IMR-90 (cell line): ENCODE measurements at regions not wholly inside any gene's neighbourhood (a gene's known extent, or its start where the extent isn't known, plus 50 kb on each side); places are given as distances from the start of the nearest gene placed in this dataset.

Experiments
- ATAC-seq: fragments of 200-7000 bp; cut with Tn5 transposase; 2 replicates; pipeline ENCODE4 v1.9.1; 2020; ENCODE audit warnings: low read depth, mild to moderate bottlenecking, moderate library complexity
- BruUV-seq: library from RNA; stranded (reverse); fragments of 400-500 nt; replicated peaks from 2 replicates; lab custom pipeline; 2021; lab: Mats Ljungman, UMichigan
- CTCF ChIA-PET: fragments of 300-600 bp; formaldehyde crosslinking; extraction: SDS; loops from one replicate; lab custom pipeline; 2021; ENCODE audit warnings: antibody characterized with exemption; lab: Yijun Ruan, JAX
- POLR2A ChIA-PET: fragments of 300-600 bp; sonication (Branson Sonifier 250); formaldehyde crosslinking; loops from one replicate; lab custom pipeline; 2022; ENCODE audit warnings: antibody characterized with exemption; ENCODE audit not compliant: unreplicated experiment; lab: Charles Lee
- DNase-seq: peaks from one replicate; pipeline ENCODE4 v3.0.0; 2013
- H2AFZ ChIP-seq: replicated peaks from 2 replicates; pipeline ENCODE3; 2013; ENCODE audit warnings: low read length, mild to moderate bottlenecking; ENCODE audit not compliant: poor library complexity
- H2AK5ac ChIP-seq: 2 replicates; pipeline ENCODE4 v1.6.1; 2013; ENCODE audit warnings: low read depth, low read length, inconsistent platforms
- H2AK9ac ChIP-seq: replicated peaks from 2 replicates; pipeline ENCODE3; 2013; ENCODE audit warnings: mild to moderate bottlenecking, low read depth, low read length, moderate library complexity; ENCODE audit not compliant: poor library complexity
- H2BK120ac ChIP-seq: 2 replicates; pipeline ENCODE4 v1.6.1; 2013; ENCODE audit warnings: low read depth, low read length, inconsistent platforms
- H2BK15ac ChIP-seq: 3 replicates; pipeline ENCODE4 v1.6.1; 2013; ENCODE audit warnings: low read depth, low read length, inconsistent platforms
- H2BK20ac ChIP-seq: 2 replicates; pipeline ENCODE4 v1.6.1; 2013; ENCODE audit warnings: low read depth, mild to moderate bottlenecking, inconsistent platforms, low read length, moderate library complexity
- H2BK5ac ChIP-seq: 2 replicates; pipeline ENCODE4 v1.6.1; 2013; ENCODE audit warnings: mild to moderate bottlenecking, low read depth, low read length, inconsistent platforms; ENCODE audit not compliant: poor library complexity, severe bottlenecking
- H3K14ac ChIP-seq: replicated peaks from 2 replicates; pipeline ENCODE4 v1.6.1; 2013; ENCODE audit warnings: low read depth, low read length, inconsistent platforms
- H3K18ac ChIP-seq: 2 replicates; pipeline ENCODE4 v1.6.1; 2013; ENCODE audit warnings: low read depth, low read length, control low read depth
- H3K23ac ChIP-seq: 2 replicates; pipeline ENCODE4 v1.6.1; 2013; ENCODE audit warnings: low read depth, low read length, inconsistent platforms
- H3K27ac ChIP-seq: 2 replicates; pipeline ENCODE4 v1.5.1; 2013; ENCODE audit warnings: mild to moderate bottlenecking, control low read depth, low read length; ENCODE audit not compliant: insufficient read depth
- H3K27me3 ChIP-seq: 2 replicates; pipeline ENCODE4 v1.6.1; 2013; ENCODE audit warnings: low read length; ENCODE audit not compliant: control insufficient read depth, insufficient read depth
- H3K36me3 ChIP-seq: 2 replicates; pipeline ENCODE4 v1.6.1; 2013; ENCODE audit warnings: low read length, mixed read lengths; ENCODE audit not compliant: control insufficient read depth, insufficient read depth
- H3K4ac ChIP-seq: 2 replicates; pipeline ENCODE4 v1.6.1; 2013; ENCODE audit warnings: low read depth, low read length, inconsistent platforms
- H3K4me1 ChIP-seq: 2 replicates; pipeline ENCODE4 v1.6.1; 2013; ENCODE audit warnings: low read length, mixed read lengths; ENCODE audit not compliant: control insufficient read depth, insufficient read depth
- H3K4me2 ChIP-seq: 2 replicates; pipeline ENCODE4 v1.6.1; 2013; ENCODE audit warnings: low read depth, mild to moderate bottlenecking, control low read depth, low read length, moderate library complexity
- H3K4me3 ChIP-seq: 2 replicates; pipeline ENCODE4 v1.5.1; 2013; ENCODE audit warnings: low read depth, mild to moderate bottlenecking, control low read depth, low read length, moderate library complexity; ENCODE audit not compliant: insufficient read depth
- H3K56ac ChIP-seq: 2 replicates; pipeline ENCODE4 v1.6.1; 2013; ENCODE audit warnings: low read length, inconsistent platforms; ENCODE audit not compliant: insufficient read depth; ENCODE audit errors: extremely low read depth
- H3K79me1 ChIP-seq, 2 experiments: 2 replicates each; pipeline ENCODE4 v1.6.1; 2013; ENCODE audit warnings: low read length in 2 of 2, inconsistent platforms in 1 of 2, low read depth in 1 of 2
- H3K9ac ChIP-seq: 2 replicates; pipeline ENCODE4 v1.6.1; 2013; ENCODE audit warnings: low read depth, low read length, control low read depth
- H3K9me1 ChIP-seq: 2 replicates; pipeline ENCODE4 v1.6.1; 2013; ENCODE audit warnings: low read length, inconsistent platforms; ENCODE audit not compliant: insufficient read depth
- H3K9me3 ChIP-seq: 2 replicates; pipeline ENCODE4 v1.6.1; 2013; ENCODE audit warnings: low read length; ENCODE audit not compliant: control insufficient read depth, insufficient read depth
- H4K20me1 ChIP-seq: 2 replicates; pipeline ENCODE4 v1.6.1; 2013; ENCODE audit warnings: low read length, inconsistent platforms; ENCODE audit not compliant: insufficient read depth
- H4K5ac ChIP-seq: 2 replicates; pipeline ENCODE4 v1.6.1; 2013; ENCODE audit warnings: mild to moderate bottlenecking, low read depth, low read length, control low read depth
- H4K8ac ChIP-seq, 2 experiments: 2 replicates each; pipeline ENCODE4 v1.6.1; 2013; ENCODE audit warnings: low read depth in 2 of 2, low read length in 2 of 2, control low read depth in 1 of 2, inconsistent platforms in 1 of 2
- H4K91ac ChIP-seq: 2 replicates; pipeline ENCODE4 v1.6.1; 2013; ENCODE audit warnings: low read depth, low read length, inconsistent platforms; ENCODE audit not compliant: insufficient read depth
- BHLHE40 ChIP-seq: fragments of 150-350 bp; IDR thresholded peaks from 2 replicates; pipeline ENCODE4 v1.6.1; 2016; ENCODE audit warnings: mild to moderate bottlenecking, low read depth, low read length
- CEBPB ChIP-seq: IDR thresholded peaks from 2 replicates; pipeline ENCODE4 v1.6.1; 2012; ENCODE audit warnings: low read depth, low read length, improper control_type of control experiment
- CHD1 ChIP-seq: IDR thresholded peaks from 2 replicates; pipeline ENCODE4 v1.6.1; 2012; ENCODE audit warnings: low read depth, low read length, improper control_type of control experiment
- ELK1 ChIP-seq: fragments of 150-350 bp; IDR thresholded peaks from 2 replicates; pipeline ENCODE4 v1.6.1; 2016; ENCODE audit warnings: low read depth, mild to moderate bottlenecking, low read length, moderate library complexity, borderline replicate concordance
- FOS ChIP-seq: fragments of 150-350 bp; IDR thresholded peaks from 2 replicates; pipeline ENCODE4 v1.6.1; 2016; ENCODE audit warnings: low read depth, low read length
- MAFK ChIP-seq: IDR thresholded peaks from 2 replicates; pipeline ENCODE4 v1.6.1; 2012; ENCODE audit warnings: low read depth, low read length, improper control_type of control experiment
- MXI1 ChIP-seq: IDR thresholded peaks from 2 replicates; pipeline ENCODE4 v1.6.1; 2012; ENCODE audit warnings: low read depth, mild to moderate bottlenecking, low read length, moderate library complexity, borderline replicate concordance
- POLR2A ChIP-seq: IDR thresholded peaks from 2 replicates; pipeline ENCODE4 v1.6.1; 2012; ENCODE audit warnings: mild to moderate bottlenecking, low read depth, low read length
- RAD21 ChIP-seq: IDR thresholded peaks from 2 replicates; pipeline ENCODE4 v1.6.1; 2012; ENCODE audit warnings: low read length, improper control_type of control experiment
- RCOR1 ChIP-seq: IDR thresholded peaks from 2 replicates; pipeline ENCODE4 v1.6.1; 2012; ENCODE audit warnings: mild to moderate bottlenecking, low read length, improper control_type of control experiment; ENCODE audit not compliant: insufficient replicate concordance
- RFX5 ChIP-seq: IDR thresholded peaks from 2 replicates; pipeline ENCODE4 v1.8.0; 2012; ENCODE audit warnings: low read depth, mild to moderate bottlenecking, low read length, moderate library complexity
- SMC3 ChIP-seq: fragments of 150-350 bp; IDR thresholded peaks from 2 replicates; pipeline ENCODE4 v1.6.1; 2016; ENCODE audit warnings: low read depth, mild to moderate bottlenecking, antibody characterized with exemption, low read length, moderate library complexity
- USF2 ChIP-seq: fragments of 150-350 bp; IDR thresholded peaks from 2 replicates; pipeline ENCODE4 v1.6.1; 2017; ENCODE audit warnings: mild to moderate bottlenecking, antibody characterized with exemption, low read length, low read depth
- WGBS, 2 experiments: methylation state at CpG; one replicate each; pipeline versions ENCODE4 v1.1.5 to v1.1.7; 2013; ENCODE audit warnings: missing lambda C conversion rate in 2 of 2; ENCODE audit not compliant: insufficient read length in 1 of 2; ENCODE audit errors: extremely low coverage in 2 of 2; 5-methylcytosine and 5-hydroxymethylcytosine counted together
- dilution Hi-C: fragments of 300-500 bp; cut with HindIII; formaldehyde crosslinking; loops from one replicate; pipeline ENCODE4 v1.14.3; 2018; ENCODE audit warnings: low sequenced_read_pairs; ENCODE audit not compliant: unreplicated experiment
- in situ Hi-C: fragments of 300-500 bp; cut with MboI; formaldehyde crosslinking; loops from 3 replicates; pipeline ENCODE4 v1.14.3; 2019; ENCODE audit warnings: low sequenced_read_pairs, inconsistent platforms, mixed read lengths
- intact Hi-C: fragments of 100-400 bp; cut with micrococcal nuclease; formaldehyde crosslinking; loops from 2 replicates; pipeline ENCODE4 v1.10.0; 2022
- TF ChIP-seq, protein P1 (sequence below): conservative IDR thresholded peaks from 2 replicates; pipeline ENCODE4 v1.5.1; 2012; ENCODE audit warnings: mild to moderate bottlenecking, low read depth, low read length, improper control_type of control experiment

- in situ Hi-C loops (no loop called here), intact Hi-C loops (no loop called here), dilution Hi-C loops (no loop called here)
- Histone ChIP-seq H2AK5ac (no peak overlapping the region), H2AFZ (no peak overlapping the region), H2BK15ac (no peak overlapping the region), H3K36me3 (no peaks in the 10 kb centered on the region), H3K9me3 (no peaks in the 10 kb centered on the region), H4K20me1 (no peaks in the 10 kb centered on the region), H3K4ac (no peak overlapping the region), H3K23ac (no peak overlapping the region), H4K5ac (no peak overlapping the region), H2BK120ac (no peak overlapping the region), H3K4me3 (no peak overlapping the region), H3K9ac (no peak overlapping the region), H3K79me1 (no peaks in the 10 kb centered on the region), H3K18ac (no peak overlapping the region), H2BK20ac (no peak overlapping the region), H3K9me1 (no peaks in the 10 kb centered on the region), H2BK5ac (no peak overlapping the region), H3K56ac (no peak overlapping the region), H4K91ac (no peak overlapping the region), H3K4me2 (no peak overlapping the region), H3K14ac (no peak overlapping the region), H2AK9ac (no peak overlapping the region), H3K27me3 (no peaks in the 10 kb centered on the region; the same call in 1 of the 2 replicates), H4K8ac (no peak overlapping the region), H3K27ac (no peak overlapping the region), H3K4me1 (no peaks in the 10 kb centered on the region)
- ATAC-seq, result no peak
- BruUV-seq, result no TSS peak
- POLR2A ChIA-PET, result no interaction called here
- no peak for DNase-seq
- CTCF ChIA-PET, result no interaction called here
- no peak for TF ChIP-seq MAFK
- TF ChIP-seq RAD21, result no peak
- TF ChIP-seq RCOR1, result no peak
- TF ChIP-seq CHD1, result no peak
- TF ChIP-seq POLR2A, result no peak
- no peak for TF ChIP-seq MXI1
- TF ChIP-seq RFX5, result no peak
- no peak for TF ChIP-seq BHLHE40
- no peak for TF ChIP-seq CEBPB
- no peak for TF ChIP-seq FOS
- TF ChIP-seq SMC3, result no peak
- TF ChIP-seq, protein P1, sequence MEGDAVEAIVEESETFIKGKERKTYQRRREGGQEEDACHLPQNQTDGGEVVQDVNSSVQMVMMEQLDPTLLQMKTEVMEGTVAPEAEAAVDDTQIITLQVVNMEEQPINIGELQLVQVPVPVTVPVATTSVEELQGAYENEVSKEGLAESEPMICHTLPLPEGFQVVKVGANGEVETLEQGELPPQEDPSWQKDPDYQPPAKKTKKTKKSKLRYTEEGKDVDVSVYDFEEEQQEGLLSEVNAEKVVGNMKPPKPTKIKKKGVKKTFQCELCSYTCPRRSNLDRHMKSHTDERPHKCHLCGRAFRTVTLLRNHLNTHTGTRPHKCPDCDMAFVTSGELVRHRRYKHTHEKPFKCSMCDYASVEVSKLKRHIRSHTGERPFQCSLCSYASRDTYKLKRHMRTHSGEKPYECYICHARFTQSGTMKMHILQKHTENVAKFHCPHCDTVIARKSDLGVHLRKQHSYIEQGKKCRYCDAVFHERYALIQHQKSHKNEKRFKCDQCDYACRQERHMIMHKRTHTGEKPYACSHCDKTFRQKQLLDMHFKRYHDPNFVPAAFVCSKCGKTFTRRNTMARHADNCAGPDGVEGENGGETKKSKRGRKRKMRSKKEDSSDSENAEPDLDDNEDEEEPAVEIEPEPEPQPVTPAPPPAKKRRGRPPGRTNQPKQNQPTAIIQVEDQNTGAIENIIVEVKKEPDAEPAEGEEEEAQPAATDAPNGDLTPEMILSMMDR, result no peak
- no peak for TF ChIP-seq ELK1
- no peak for TF ChIP-seq USF2
- WGBS, 2 experiments, result no CpG with 5 or more reads among the region's 4 CpGs
Observed at GRCh38 chr5:135629666-135630065, 50.9 kb upstream of the CXCL14 start.
